ENCODE measurements at regions not wholly inside any gene's neighbourhood (a gene's known extent, or its start where the extent isn't known, plus 50 kb on each side); places are given as distances from the start of the nearest gene placed in this dataset.

DNA sequence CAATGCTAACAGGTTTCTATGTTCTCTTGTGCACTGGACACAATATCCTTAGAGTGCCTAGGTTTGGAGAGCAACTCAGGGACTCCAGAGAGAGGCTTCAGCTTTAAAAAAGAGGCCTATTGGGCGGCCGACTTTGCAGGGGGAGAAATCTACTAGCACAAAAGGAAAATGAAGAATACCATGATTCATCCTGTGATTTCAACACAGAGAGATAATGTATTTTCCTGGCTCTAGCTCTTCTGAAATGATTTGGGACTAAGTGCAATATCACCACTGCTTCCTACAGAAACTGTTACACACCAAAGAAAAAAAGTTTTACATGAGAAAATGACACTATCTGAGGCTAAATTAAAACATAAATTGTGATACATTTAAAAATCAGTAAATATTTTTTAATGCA is 146.1 kb upstream of the TSLP start:
- no peak for TF ChIP-seq POLR2A (IDR thresholded peaks at IDR 0.05; ENCODE audit: extremely low read depth, insufficient read length)
- TF ChIP-seq, protein P1, sequence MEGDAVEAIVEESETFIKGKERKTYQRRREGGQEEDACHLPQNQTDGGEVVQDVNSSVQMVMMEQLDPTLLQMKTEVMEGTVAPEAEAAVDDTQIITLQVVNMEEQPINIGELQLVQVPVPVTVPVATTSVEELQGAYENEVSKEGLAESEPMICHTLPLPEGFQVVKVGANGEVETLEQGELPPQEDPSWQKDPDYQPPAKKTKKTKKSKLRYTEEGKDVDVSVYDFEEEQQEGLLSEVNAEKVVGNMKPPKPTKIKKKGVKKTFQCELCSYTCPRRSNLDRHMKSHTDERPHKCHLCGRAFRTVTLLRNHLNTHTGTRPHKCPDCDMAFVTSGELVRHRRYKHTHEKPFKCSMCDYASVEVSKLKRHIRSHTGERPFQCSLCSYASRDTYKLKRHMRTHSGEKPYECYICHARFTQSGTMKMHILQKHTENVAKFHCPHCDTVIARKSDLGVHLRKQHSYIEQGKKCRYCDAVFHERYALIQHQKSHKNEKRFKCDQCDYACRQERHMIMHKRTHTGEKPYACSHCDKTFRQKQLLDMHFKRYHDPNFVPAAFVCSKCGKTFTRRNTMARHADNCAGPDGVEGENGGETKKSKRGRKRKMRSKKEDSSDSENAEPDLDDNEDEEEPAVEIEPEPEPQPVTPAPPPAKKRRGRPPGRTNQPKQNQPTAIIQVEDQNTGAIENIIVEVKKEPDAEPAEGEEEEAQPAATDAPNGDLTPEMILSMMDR (IDR thresholded peaks at IDR 0.05; ENCODE audit: low read depth, low read length), result no peak

Measured in NB4 (cell line).